Brain microvascular endothelial cell (primary cell): ENCODE measurements at regions not wholly inside any gene's neighbourhood (a gene's known extent, or its start where the extent isn't known, plus 50 kb on each side); places are given as distances from the start of the nearest gene placed in this dataset.

Experiments used
- DNase-seq: peaks from one replicate; pipeline ENCODE4 v3.0.0-alpha.2; 2020
- H3K27ac ChIP-seq: fragments of 250-450 bp; sonication (Bioruptor Pico); 2 replicates; pipeline ENCODE4 v1.5.1; 2020; ENCODE audit warnings: mild to moderate bottlenecking, moderate library complexity
- H3K27me3 ChIP-seq: fragments of 250-450 bp; sonication (Bioruptor Pico); replicated peaks from 2 replicates; pipeline ENCODE4 v1.5.1; 2020; ENCODE audit warnings: mild to moderate bottlenecking
- H3K36me3 ChIP-seq: fragments of 250-450 bp; sonication (Bioruptor Pico); replicated peaks from 2 replicates; pipeline ENCODE4 v1.5.1; 2020; ENCODE audit warnings: mild to moderate bottlenecking
- H3K4me3 ChIP-seq: 2 replicates; pipeline ENCODE4 v1.5.1; 2011; ENCODE audit warnings: low read depth, mild to moderate bottlenecking, control low read depth, low read length, moderate library complexity
- CTCF ChIP-seq: IDR thresholded peaks from 2 replicates; pipeline ENCODE4 v1.5.1; 2011; ENCODE audit warnings: low read depth, mild to moderate bottlenecking, moderate library complexity, low read length, control low read depth, inconsistent platforms; ENCODE audit errors: missing control alignments
- in situ Hi-C: cut with HindIII; loops from 2 replicates; pipeline ENCODE4 v1.10.0; 2017; ENCODE audit warnings: low sequenced_read_pairs, low pct_ligation_motif_present

GRCh38 chr17:53909802-53910201 lies 87.1 kb downstream of the KIF2B start:
- Histone ChIP-seq H3K27ac (no peak overlapping the region), H3K27me3 (no peaks in the 10 kb centered on the region), H3K4me3 (no peak overlapping the region), H3K36me3 (no peaks in the 10 kb centered on the region)
- in situ Hi-C loops = no loop called here
- DNase-seq = no peak
- TF ChIP-seq CTCF = no peak

- in situ Hi-C loops = no loop called here
- H3K36me3 ChIP-seq = no peaks in the 10 kb centered on the region
- no peaks in the 10 kb centered on the region for H3K27me3 ChIP-seq
- H3K4me3 ChIP-seq = no peak overlapping the region
- no peak overlapping the region for H3K27ac ChIP-seq
- no peak for DNase-seq
- no peak for TF ChIP-seq CTCF
These were observed 89.4 kb downstream of the KIF2B start for GRCh38 chr17:53912117-53912516.

GRCh38 chr17:53919356-53919755 lies 96.6 kb downstream of the KIF2B start:
- in situ Hi-C loops = no loop called here
- no peak for TF ChIP-seq CTCF
- Histone ChIP-seq H3K27me3 (no peaks in the 10 kb centered on the region), H3K36me3 (no peaks in the 10 kb centered on the region), H3K27ac (no peak overlapping the region), H3K4me3 (no peak overlapping the region)
- no peak for DNase-seq

GRCh38 chr17:53924530-53925455 lies 102.1 kb downstream of the KIF2B start:
- TF ChIP-seq CTCF = no peak
- DNase-seq = no peak
- Histone ChIP-seq H3K4me3 (no peak overlapping the region), H3K27ac (no peak overlapping the region), H3K27me3 (no peaks in the 10 kb centered on the region), H3K36me3 (no peaks in the 10 kb centered on the region)
- in situ Hi-C loops = no loop called here

- in situ Hi-C loops = no loop called here
- no peak for DNase-seq
- H3K36me3 ChIP-seq = no peaks in the 10 kb centered on the region
- no peak for TF ChIP-seq CTCF
- no peak overlapping the region for H3K4me3 ChIP-seq
- H3K27me3 ChIP-seq = no peaks in the 10 kb centered on the region
- no peak overlapping the region for H3K27ac ChIP-seq
These were observed 109.7 kb downstream of the KIF2B start for GRCh38 chr17:53932386-53932785.
